G401.6 (cell line): ENCODE measurements at regions not wholly inside any gene's neighbourhood (a gene's known extent, or its start where the extent isn't known, plus 50 kb on each side); places are given as distances from the start of the nearest gene placed in this dataset.
"Not testable (repeated sequence)": the region's sequence is repeated elsewhere in the genome, so short reads cannot be mapped to it uniquely, and the experiment has no call there.

Experiments
- FAIRE-seq: peaks from 2 replicates; lab custom pipeline; 2012; peaks lifted over from hg19 to GRCh38; lab: Jason Lieb, UNC

DNA sequence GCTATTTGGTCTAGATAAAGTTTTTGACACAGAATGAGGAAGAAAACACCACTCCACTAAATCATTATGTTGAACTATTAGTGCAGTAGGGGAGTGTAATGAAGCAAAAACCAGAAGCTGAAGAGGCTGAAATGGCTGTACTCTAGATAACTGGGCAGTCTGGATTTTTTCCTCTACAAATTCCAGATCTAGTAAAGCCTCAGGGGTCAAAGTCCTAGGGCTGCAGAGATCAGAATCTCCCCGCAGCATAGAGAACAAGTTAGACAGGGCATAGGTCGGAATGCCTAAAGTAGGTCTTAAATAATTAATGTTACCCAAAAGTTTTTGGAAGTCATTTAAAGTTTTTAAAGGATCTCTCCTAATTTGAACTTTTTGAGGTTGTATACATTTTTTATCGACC, 180.9 kb downstream of the OTOP1 start:
- FAIRE-seq = not testable (repeated sequence)

- not testable (repeated sequence) for FAIRE-seq
These were observed 180.0 kb downstream of the OTOP1 start for GRCh38 chr4:4046686-4047085.

- not testable (repeated sequence) for FAIRE-seq
These were observed 179.5 kb downstream of the OTOP1 start for GRCh38 chr4:4047202-4047601.

- FAIRE-seq = not testable (repeated sequence)
These were observed 178.5 kb downstream of the OTOP1 start for GRCh38 chr4:4048227-4048626.

- not testable (repeated sequence) for FAIRE-seq
These were observed 175.9 kb downstream of the OTOP1 start for GRCh38 chr4:4050781-4051180.

GRCh38 chr4:4052933-4053332, 173.8 kb downstream of the OTOP1 start:
- not testable (repeated sequence) for FAIRE-seq

- not testable (repeated sequence) for FAIRE-seq
These were observed 169.5 kb downstream of the OTOP1 start for GRCh38 chr4:4057226-4057625.

- not testable (repeated sequence) for FAIRE-seq
These were observed 142.6 kb downstream of the OTOP1 start for GRCh38 chr4:4084171-4084570.

GRCh38 chr4:4089716-4090419, 136.9 kb downstream of the OTOP1 start:
- FAIRE-seq = not testable (repeated sequence)

DNA sequence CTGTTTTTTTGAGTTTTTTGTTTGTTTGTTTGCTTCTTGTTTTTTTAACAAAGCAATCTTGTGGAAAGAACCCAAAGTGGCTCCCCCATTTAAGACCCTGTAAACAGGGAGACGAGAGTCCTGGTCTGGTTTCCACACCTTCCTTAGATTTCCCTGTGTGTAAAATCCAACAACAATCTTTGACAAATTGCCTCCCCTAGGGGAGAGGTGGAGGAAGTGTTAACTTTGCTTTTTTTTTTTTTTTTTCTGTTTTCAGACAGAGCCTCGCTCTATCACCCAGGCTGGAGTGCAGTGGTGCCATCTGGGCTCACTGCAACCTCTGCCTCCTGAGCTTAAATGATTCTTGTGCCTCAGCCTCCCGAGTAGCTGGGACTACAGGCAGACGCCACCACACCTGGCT, 136.0 kb downstream of the OTOP1 start:
- not testable (repeated sequence) for FAIRE-seq

DNA sequence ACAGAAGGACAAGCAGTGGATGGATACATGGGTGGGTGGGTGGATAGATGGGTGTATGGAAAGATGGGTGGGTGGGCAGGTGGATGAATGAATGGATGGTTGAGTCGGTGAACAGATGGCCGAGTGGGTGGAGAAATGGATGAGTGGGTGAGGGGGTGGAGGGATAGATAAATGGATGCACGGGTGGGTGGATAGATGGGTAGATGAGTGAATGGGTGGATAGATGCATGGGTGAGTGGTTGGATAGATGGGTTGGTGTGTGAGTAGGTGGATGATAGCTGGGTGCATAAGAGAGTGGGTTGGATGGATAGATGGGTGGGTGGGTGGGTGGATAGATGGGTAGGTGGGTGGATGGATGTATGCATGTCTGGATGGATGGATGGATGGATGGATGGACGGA, 134.6 kb downstream of the OTOP1 start:
- not testable (repeated sequence) for FAIRE-seq

DNA sequence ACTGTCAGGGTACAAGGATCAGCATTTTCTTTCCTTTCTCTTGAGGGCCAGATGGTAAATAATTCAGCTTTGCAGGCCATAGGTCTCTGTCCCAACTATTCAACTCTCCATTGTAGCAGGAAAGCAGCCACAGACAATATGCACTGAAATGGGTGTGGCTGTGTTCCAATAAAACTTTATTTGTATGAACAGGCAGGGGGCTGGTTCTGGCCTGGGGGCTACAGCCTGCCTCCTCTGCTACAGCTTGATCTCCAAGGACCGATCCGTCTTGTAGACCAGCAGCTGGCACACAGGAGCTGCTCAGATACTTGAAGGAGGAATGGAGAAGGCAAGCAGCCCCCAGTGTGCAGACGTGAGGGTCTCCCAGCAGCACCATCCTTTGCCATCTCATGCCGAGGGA, 127.1 kb downstream of the OTOP1 start:
- FAIRE-seq = not testable (repeated sequence)

GRCh38 chr4:4106923-4107322, 119.8 kb downstream of the OTOP1 start:
- not testable (repeated sequence) for FAIRE-seq

DNA sequence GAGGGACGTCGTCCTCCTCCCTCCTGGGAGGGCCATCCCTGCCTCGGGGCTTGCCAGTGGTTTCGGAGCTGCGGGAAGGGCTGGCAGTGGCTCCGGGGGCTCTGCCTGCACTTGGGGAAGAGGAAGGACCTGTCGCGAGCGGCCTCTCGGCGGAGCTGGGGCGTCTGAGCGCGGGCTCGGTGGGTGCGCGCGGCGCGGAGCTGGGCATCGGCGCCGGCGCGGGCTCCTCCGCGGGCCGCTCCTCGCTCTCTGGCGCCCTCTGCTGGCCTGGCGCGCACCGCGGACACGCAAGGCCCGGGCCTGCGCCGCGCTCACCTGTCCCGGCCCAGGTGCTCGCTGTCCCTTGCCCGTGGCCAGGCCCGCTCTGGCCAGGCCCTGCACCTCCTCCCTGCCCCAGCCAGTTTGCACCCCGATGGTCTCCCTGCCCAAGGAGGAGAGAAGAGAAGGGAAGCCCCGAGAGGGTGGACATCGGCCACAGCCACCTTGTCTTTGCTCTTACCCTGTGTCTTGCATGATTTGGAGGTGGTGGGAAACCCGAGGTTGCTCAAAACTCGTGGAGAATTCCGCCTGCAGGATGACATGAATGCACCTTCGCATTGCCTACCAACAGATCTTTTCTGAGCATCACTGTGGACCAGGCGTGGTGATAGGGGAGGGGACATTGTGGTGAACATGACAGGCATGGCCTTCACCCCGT, 119.2 kb downstream of the OTOP1 start:
- not testable (repeated sequence) for FAIRE-seq

GRCh38 chr4:4115381-4115780, 111.3 kb downstream of the OTOP1 start:
- not testable (repeated sequence) for FAIRE-seq

- not testable (repeated sequence) for FAIRE-seq
These were observed 109.8 kb downstream of the OTOP1 start for GRCh38 chr4:4116901-4117300.

DNA sequence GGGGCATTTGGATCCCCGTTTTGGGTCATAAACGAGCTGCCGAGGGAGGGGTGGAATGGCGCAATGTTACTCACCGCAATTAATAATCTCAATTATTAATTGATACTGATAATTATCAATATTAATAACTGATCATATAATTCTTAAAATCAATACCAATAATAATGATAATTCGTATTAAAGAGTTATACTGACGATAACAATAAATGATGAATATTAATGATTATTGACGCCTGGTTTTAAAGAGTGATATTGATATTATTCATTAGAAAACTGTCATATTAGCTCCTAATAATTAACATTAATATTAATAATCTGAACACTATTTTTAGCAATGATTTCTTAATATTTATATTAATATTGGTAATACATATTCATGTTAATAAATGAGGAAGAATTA, 92.4 kb downstream of the OTOP1 start:
- not testable (repeated sequence) for FAIRE-seq

DNA sequence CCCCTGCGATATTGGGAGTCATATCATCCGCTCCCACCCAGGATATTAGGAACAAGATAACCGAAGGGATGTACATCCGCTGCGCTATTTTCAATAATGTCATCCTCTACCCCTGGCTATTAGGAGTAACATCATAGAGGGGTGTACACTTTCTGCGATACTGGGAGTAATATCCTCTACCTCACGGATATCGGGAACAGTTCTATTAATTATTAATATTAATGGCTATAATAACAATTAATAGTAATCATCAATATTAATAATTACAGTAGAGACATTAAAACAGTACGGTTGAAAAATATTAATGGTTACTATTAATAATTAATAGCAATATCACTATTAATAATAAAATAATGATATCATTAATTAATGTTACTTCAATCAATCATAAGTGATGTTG, 90.1 kb downstream of the OTOP1 start:
- not testable (repeated sequence) for FAIRE-seq
